IPS DF 19.7 (cell line): ENCODE measurements at regions not wholly inside any gene's neighbourhood (a gene's known extent, or its start where the extent isn't known, plus 50 kb on each side); places are given as distances from the start of the nearest gene placed in this dataset.

ENCODE experiments used
- DNase-seq: peaks from one replicate; pipeline ENCODE4 v3.0.0-alpha.2; 2013; ENCODE audit warnings: low read depth, low spot score

GRCh38 chr4:57612279-57612678, 502.1 kb upstream of the IGFBP7 start:
- no peak for DNase-seq

DNA sequence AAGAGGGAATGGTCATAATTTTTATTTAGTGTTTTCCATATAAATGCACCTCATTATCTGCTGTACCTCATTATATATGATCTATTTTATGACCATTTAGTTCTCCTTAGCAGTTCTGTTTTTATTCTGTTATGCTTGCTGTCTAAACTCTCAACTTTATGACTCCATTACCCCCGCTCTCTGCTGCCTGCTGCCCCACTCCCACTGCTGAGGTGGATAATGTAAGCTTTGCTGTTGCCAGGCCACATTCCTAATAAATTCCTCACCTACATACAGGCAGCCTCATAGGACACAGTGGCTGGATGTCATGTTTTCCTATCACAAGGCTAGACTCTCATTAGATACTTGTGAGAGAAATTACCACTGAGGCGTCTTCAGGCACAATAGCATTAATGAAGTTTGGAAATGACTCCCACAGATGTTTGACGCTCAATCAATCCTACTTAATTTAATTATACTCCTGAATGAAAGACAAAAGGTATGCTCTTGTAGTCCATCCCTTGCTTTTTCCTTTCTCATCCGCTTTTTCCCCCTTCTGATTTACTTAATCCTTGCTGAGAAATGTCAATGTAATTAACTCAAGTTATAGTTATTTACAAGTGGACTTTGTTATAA, 497.5 kb upstream of the IGFBP7 start:
- DNase-seq, result no peak

GRCh38 chr4:57605376-57605775, 495.2 kb upstream of the IGFBP7 start:
- DNase-seq, result no peak

DNA sequence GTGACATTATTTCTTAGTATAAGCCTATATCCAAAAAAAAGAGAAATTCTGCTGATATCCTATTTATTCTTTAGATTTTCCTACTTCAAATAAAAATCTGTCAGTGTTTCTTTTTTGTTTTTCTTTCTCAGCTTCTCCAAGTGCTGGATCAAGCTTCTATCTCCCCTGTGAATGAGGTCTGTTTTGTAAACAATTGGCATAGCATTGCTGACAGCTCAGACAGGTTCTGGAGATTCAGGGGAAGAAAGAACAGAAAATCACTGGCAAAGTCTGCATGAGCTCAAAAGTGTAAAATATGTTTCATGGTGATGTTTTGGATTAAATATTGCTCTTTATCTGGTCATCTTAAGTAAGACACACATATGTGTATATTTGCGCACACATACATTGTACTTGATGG, 492.0 kb upstream of the IGFBP7 start:
- DNase-seq, result no peak

- DNase-seq, result no peak
Observed at GRCh38 chr4:57591073-57591472, 480.9 kb upstream of the IGFBP7 start.

GRCh38 chr4:57588557-57588956, 478.4 kb upstream of the IGFBP7 start:
- DNase-seq, result no peak

DNA sequence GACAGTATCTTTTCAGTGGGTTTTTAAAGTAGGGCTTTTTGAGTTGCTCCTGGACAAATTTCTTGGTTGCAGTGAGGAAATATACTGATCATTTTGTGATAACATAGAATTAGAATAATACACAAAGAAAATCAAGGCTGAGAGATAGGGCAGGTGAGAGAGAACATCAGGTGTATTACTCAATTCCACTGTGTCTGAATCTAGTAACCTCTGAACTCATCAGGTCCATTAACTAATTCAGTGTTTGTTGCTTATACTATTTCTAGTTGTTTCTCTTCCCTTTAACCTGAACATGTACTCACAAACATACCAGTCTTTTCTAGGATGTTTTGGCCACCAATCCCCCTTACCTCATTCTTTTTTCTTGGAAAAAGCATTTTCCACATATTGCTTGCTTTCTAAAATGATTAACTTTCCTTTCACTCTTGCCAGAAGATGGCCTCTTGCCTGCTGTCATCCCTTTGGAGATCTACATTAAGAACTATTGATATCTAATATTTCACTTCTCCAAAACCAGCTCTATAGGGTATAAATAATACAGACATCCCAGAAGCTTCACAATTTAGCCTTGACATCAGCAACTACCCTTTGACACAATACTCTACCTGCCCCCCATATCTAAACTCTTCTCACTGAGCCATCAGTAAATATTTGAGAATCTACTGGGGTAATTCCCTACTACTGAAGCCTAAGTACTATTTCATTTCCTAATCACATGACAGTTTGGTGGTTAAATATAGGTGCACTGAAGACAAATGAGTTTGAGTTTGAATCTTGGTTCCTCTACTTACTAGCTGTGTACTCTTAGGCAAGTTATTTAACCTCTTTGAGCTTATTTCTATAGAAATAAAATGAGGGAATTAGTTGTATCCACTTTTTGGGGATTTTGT, 470.8 kb upstream of the IGFBP7 start:
- no peak for DNase-seq

DNA sequence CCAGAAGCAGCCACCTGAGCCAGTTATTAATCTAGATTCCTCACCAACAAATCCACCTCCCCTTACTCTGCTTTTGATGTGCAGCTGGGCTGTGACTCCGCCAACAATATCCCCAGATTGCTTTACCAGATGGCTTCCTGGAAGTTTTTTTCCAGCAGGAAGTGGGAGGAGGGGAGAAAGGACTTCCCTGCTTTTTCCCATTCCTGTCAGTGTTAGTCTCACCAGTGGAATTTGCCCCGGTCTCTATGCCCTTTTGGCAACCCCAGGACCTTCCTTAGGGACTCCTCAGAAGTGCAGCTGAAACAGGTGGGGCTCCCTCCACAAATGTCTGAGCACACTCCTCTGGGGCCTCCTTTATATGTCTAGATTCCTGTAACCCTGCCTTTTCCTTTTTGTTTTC, 465.2 kb upstream of the IGFBP7 start:
- no peak for DNase-seq

DNA sequence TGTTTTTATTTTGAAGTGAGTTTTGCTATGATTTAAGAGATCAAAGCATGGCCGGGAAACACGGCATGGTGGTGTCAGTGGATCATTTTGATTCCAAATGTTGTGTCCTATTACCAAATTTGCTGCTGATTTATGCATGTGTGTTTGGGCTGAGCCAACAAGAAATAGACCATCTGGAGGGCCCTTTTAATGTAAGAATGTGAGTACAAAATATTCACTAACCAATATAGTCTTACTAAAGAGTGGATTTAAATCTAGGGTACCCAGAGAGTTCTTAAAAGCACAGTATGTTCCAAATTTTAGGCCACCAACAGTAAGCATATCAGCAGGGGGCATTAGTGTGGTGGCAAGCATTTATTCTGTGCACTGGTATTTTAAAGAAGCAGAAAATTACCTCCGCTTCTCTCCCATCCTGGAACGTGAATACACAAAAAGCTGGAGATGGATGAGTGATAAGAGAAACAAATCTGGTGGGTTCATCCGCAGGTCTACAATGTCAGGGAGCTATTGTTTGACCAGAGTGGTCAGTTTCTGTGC, 444.4 kb upstream of the IGFBP7 start:
- no peak for DNase-seq

- no peak for DNase-seq
Observed at GRCh38 chr4:57553728-57554127, 443.5 kb upstream of the IGFBP7 start.

GRCh38 chr4:57550198-57550597, 440.0 kb upstream of the IGFBP7 start:
- no peak for DNase-seq

DNA sequence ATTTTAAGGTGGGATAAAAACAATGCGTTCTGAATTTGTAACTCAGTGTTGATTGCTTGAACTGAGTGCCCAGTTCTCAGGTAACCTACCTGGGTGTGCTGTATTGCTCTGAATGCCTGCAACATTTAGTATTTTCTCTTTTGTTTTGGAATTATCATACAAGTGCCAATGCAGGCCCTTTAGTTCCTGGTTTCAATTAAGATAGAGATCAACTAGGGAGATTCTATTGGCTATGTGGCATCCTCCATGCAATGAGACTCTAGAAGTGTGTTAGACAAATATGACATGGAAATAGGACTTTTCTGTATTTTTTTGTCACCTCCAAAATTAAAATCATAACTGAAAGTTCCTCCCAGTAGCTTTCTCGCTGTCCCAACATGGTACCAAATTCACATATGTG, 438.7 kb upstream of the IGFBP7 start:
- no peak for DNase-seq

GRCh38 chr4:57544811-57545654, 434.8 kb upstream of the IGFBP7 start:
- DNase-seq, result peak; percentile 17

GRCh38 chr4:57504797-57505530, 394.8 kb upstream of the IGFBP7 start:
- DNase-seq, result no peak

DNA sequence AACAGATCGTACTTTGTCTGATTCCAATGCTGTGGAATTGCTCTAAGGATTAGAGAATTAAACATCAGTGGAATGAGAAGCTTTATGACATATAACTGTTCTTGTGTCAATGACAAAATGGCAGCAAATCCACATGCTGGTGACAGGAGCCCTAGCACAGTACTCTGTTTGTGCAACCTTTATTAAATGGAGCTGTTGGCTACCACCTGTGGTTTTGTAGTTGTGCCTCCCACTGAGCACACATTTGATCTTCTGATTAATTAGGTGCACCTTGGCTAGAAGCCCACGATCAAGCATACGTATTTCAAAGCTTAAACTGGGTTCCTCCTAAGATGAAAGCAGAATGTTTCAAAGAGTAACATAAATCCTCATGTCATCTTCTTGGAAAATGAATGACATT, 394.0 kb upstream of the IGFBP7 start:
- no peak for DNase-seq

- no peak for DNase-seq
Observed at GRCh38 chr4:57501720-57502119, 391.5 kb upstream of the IGFBP7 start.

GRCh38 chr4:57499786-57500185, 389.6 kb upstream of the IGFBP7 start:
- DNase-seq, result no peak

DNA sequence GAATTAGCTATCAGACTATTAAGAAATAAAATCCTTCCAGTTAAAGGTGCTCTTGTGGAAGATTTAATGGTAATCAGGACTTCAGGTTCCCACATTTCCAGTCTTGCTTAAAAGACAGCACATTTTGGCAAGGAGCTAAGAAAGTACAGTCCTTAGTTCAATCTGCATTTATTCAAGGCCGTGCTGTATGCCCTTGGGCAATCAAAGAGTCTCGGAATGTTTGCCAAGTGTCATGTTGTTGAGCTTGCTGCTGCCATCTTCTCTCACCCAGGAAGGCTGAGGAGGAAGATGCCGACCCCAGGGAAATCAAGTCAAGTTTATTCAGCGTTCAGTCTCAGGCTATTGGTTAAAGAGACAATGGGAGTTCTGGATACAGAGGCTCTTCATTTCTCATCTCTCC, 388.1 kb upstream of the IGFBP7 start:
- DNase-seq, result no peak

DNA sequence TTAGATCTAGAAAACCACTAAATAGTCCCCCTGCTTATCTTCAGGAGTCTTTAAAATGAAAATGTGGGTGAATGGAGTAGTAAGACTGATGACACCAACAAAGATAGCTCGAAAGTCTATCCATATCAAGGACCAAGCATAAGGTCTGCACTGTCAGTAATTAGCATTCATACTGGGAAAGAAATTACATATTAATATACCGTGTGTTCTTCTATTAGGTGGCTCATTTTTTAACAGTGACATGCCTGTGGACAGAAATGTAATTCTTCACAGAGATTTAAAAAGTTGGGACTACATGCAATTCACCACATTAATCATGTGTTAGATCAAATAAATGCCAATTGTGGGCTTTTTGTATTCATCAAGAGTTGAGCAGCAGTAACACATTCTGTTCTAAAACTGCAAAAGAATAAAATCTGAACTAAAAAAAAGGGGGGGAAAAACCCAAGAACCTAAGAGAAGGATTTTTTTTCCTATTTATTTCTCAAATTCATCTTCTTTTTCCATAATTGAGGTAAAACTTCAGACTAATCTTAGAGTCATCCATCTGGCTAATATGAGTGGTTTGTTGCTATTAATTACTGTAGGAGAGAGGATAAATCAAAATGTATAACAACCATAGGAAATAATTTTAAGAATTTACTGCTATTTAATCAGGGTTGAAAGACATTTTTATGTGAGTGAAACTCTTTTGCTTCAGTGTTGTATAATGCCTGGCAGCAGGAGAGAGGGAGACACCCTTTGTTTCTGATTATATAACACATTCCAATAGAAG, 386.7 kb upstream of the IGFBP7 start:
- DNase-seq, result no peak

- no peak for DNase-seq
Observed at GRCh38 chr4:57494821-57495220, 384.6 kb upstream of the IGFBP7 start.
